B cell (primary cell): ENCODE measurements at regions not wholly inside any gene's neighbourhood (a gene's known extent, or its start where the extent isn't known, plus 50 kb on each side); places are given as distances from the start of the nearest gene placed in this dataset.
"Not testable (repeated sequence)": the region's sequence is repeated elsewhere in the genome, so short reads cannot be mapped to it uniquely, and the experiment has no call there.

Experiments used
- ATAC-seq: fragments of 200-7000 bp; cut with Tn5 transposase; one replicate; pipeline ENCODE4 v1.10.0; 2021; ENCODE audit warnings: low read depth, mild to moderate bottlenecking, moderate number of reproducible peaks, moderate library complexity
- CTCF ChIA-PET: fragments of 350-600 bp; sonication (Branson Sonifier 250); formaldehyde crosslinking; loops from one replicate; lab custom pipeline; 2021; ENCODE audit warnings: antibody characterized with exemption, inconsistent platforms; lab: Charles Lee
- POLR2A ChIA-PET: fragments of 350-600 bp; sonication (Branson Sonifier 250); formaldehyde crosslinking; loops from one replicate; lab custom pipeline; 2021; ENCODE audit warnings: antibody characterized with exemption; lab: Charles Lee
- DNase-seq: peaks from one replicate; pipeline ENCODE4 v3.0.0; 2013
- H2AFZ ChIP-seq: 2 replicates; pipeline ENCODE4 v1.6.1; 2012; ENCODE audit warnings: mild to moderate bottlenecking, low read depth, low read length; ENCODE audit not compliant: insufficient read depth, poor library complexity, severe bottlenecking
- H3K27ac ChIP-seq, 2 donors: 1 replicate in 1 of 2; 2 replicates in 1 of 2; pipeline ENCODE4 v1.5.1; 2012 to 2013; ENCODE audit warnings: low read length in 2 of 2, mild to moderate bottlenecking in 2 of 2, moderate library complexity in 1 of 2
- H3K27me3 ChIP-seq, 4 experiments: fragments of 200-600 bp in 1 of 4; sonication (generic) in 1 of 4; replicated peaks in 1 of 4; 1 replicate in 2 of 4; 2 replicates in 2 of 4; pipeline versions ENCODE4 v1.6.1 to v1.7.0; 2013 to 2016; ENCODE audit warnings: low read length in 3 of 4, mild to moderate bottlenecking in 2 of 4, mixed read lengths in 1 of 4, moderate library complexity in 1 of 4; ENCODE audit not compliant: insufficient read depth in 4 of 4, control insufficient read depth in 3 of 4; ENCODE audit errors: control extremely low read depth in 1 of 4
- H3K36me3 ChIP-seq, 2 experiments: replicated peaks in 1 of 2; 1 replicate in 1 of 2; 2 replicates in 1 of 2; pipeline versions ENCODE4 v1.6.1 to v1.7.1; 2013; ENCODE audit warnings: low read length in 1 of 2; ENCODE audit not compliant: insufficient read depth in 2 of 2, control insufficient read depth in 1 of 2; ENCODE audit errors: control extremely low read depth in 1 of 2, extremely low read depth in 1 of 2
- H3K4me1 ChIP-seq, 2 donors: fragments of 200-600 bp in 1 of 2; sonication (generic) in 1 of 2; 1 replicate in 1 of 2; 2 replicates in 1 of 2; pipeline versions ENCODE4 v1.5.1 to v1.6.1; 2013 to 2017; ENCODE audit warnings: low read length in 2 of 2; ENCODE audit not compliant: control insufficient read depth in 2 of 2, insufficient read depth in 2 of 2
- H3K4me2 ChIP-seq: replicated peaks from 2 replicates; pipeline ENCODE3; 2012; ENCODE audit warnings: mild to moderate bottlenecking, low read depth, low read length; ENCODE audit not compliant: poor library complexity, severe bottlenecking
- H3K4me3 ChIP-seq, 5 experiments: fragments of 200-600 bp in 1 of 5; sonication (generic) in 1 of 5; 1 replicate in 3 of 5; 2 replicates in 2 of 5; pipeline versions ENCODE4 v1.5.1 to v1.7.0; 2011 to 2016; ENCODE audit warnings: low read length in 4 of 5, mild to moderate bottlenecking in 4 of 5, low read depth in 2 of 5, control low read depth in 1 of 5, moderate library complexity in 1 of 5; ENCODE audit not compliant: insufficient read depth in 1 of 5; ENCODE audit errors: control extremely low read depth in 1 of 5, extremely low read depth in 1 of 5
- H3K79me2 ChIP-seq: fragments of 200-600 bp; sonication (generic); one replicate; pipeline ENCODE4 v1.6.0; 2016; ENCODE audit warnings: low read length; ENCODE audit not compliant: control insufficient read depth, insufficient read depth
- H3K9ac ChIP-seq: fragments of 200-600 bp; sonication (generic); 2 replicates; pipeline ENCODE4 v1.6.1; 2017; ENCODE audit warnings: mild to moderate bottlenecking, low read length, moderate library complexity
- H3K9me3 ChIP-seq, 3 donors: one replicate each; pipeline versions ENCODE4 v1.6.1 to v1.7.1; 2013; ENCODE audit warnings: low read length in 2 of 3; ENCODE audit not compliant: control insufficient read depth in 2 of 3, insufficient read depth in 1 of 3; ENCODE audit errors: control extremely low read depth in 1 of 3
- H4K20me1 ChIP-seq: 2 replicates; pipeline ENCODE4 v1.6.0; 2012; ENCODE audit warnings: mild to moderate bottlenecking, low read length; ENCODE audit not compliant: insufficient read depth, control insufficient read depth, poor library complexity, severe bottlenecking
- H3K27ac Mint-ChIP-seq: one replicate; pipeline ENCODE4 v1.8.0; 2021; ENCODE audit warnings: mixed read lengths
- H3K27me3 Mint-ChIP-seq: one replicate; pipeline ENCODE4 v1.8.0; 2021; ENCODE audit warnings: mixed read lengths
- H3K4me1 Mint-ChIP-seq: one replicate; pipeline ENCODE4 v1.8.0; 2021; ENCODE audit warnings: mixed read lengths
- H3K4me3 Mint-ChIP-seq: one replicate; pipeline ENCODE4 v1.8.0; 2021; ENCODE audit warnings: mixed read lengths
- H3K9me3 Mint-ChIP-seq: one replicate; pipeline ENCODE4 v1.8.0; 2022; ENCODE audit warnings: mixed read lengths; ENCODE audit not compliant: insufficient read depth
- WGBS: methylation state at CpG from one replicate; pipeline ENCODE4 v1.1.5; 2013; ENCODE audit warnings: missing lambda C conversion rate; ENCODE audit not compliant: insufficient coverage; 5-methylcytosine and 5-hydroxymethylcytosine counted together
- intact Hi-C: fragments of 100-400 bp; cut with micrococcal nuclease; formaldehyde crosslinking; loops from one replicate; pipeline ENCODE4 v1.10.0; 2022

GRCh38 chr6:27831434-27832081 lies 80.6 kb downstream of the OR2B2 start:
- peaks cover 33% of the 10 kb centered on the region in 2 donors for H3K4me1 ChIP-seq
- H3K4me3 Mint-ChIP-seq = peak overlapping the region; percentile 87
- peak overlapping the region; percentile 32 to 84 (median 62) for H3K4me3 ChIP-seq
- H4K20me1 ChIP-seq, H3K27me3 Mint-ChIP-seq, H3K36me3 ChIP-seq, H3K27me3 ChIP-seq, H3K9me3 Mint-ChIP-seq: not testable (repeated sequence)
- ChIA-PET CTCF (interaction anchor here (1.1 to 1.8 kb wide), 3 partner anchors 35 to 59 kb away, joined by 3 to 7 read pairs (median 6); a partner anchor contains a TSS), POLR2A (interaction anchor here (0.6 to 4.2 kb wide), 11 partner anchors 22 to 1787 kb away, joined by 3 to 26 read pairs (median 5); a partner anchor contains a TSS)
- peaks cover 0 to 14% (median 0%) of the 10 kb centered on the region in 3 donors for H3K9me3 ChIP-seq
- peak overlapping the region; percentile 42 for H2AFZ ChIP-seq
- DNase-seq (peak; percentile 82), ATAC-seq (peak; percentile 82)
- intact Hi-C loops = loop anchor here (10.0 kb wide), 3 partner anchors 1547 to 1707 kb away; a partner anchor contains a TSS
- WGBS = 0% methylated on average over 1 of the region's 26 CpGs
- peak overlapping the region; percentile 76 for H3K4me2 ChIP-seq
- peaks cover 36% of the 10 kb centered on the region for H3K4me1 Mint-ChIP-seq
- peaks cover 38% of the 10 kb centered on the region for H3K79me2 ChIP-seq
- peak overlapping the region; percentile 96 for H3K27ac Mint-ChIP-seq
- peak overlapping the region; percentile 48 to 89 for H3K27ac ChIP-seq
- peak overlapping the region; percentile 59 for H3K9ac ChIP-seq

GRCh38 chr6:27830600-27831433 lies 81.4 kb downstream of the OR2B2 start:
- peaks cover 33% of the 10 kb centered on the region for H3K79me2 ChIP-seq
- POLR2A ChIA-PET = interaction anchor here (0.6 to 4.2 kb wide), 11 partner anchors 16 to 1132 kb away, joined by 3 to 26 read pairs (median 5); a partner anchor contains a TSS
- H3K36me3 ChIP-seq, H3K9me3 Mint-ChIP-seq, H3K27me3 ChIP-seq, H4K20me1 ChIP-seq, H3K27me3 Mint-ChIP-seq: not testable (repeated sequence)
- H2AFZ ChIP-seq = peak overlapping the region; percentile 44
- Mint-ChIP-seq H3K4me1 (peaks cover 40% of the 10 kb centered on the region), H3K4me3 (peak overlapping the region; percentile 87), H3K27ac (peak overlapping the region; percentile 96)
- ATAC-seq (peak; percentile 78), DNase-seq (peak; percentile 87)
- peak overlapping the region; percentile 78 for H3K4me2 ChIP-seq
- H3K4me1 ChIP-seq = peaks cover 26% of the 10 kb centered on the region in 2 donors
- H3K27ac ChIP-seq = peak overlapping the region; percentile 89
- intact Hi-C loops = loop anchor here (10.0 kb wide), 3 partner anchors 1546 to 1706 kb away; a partner anchor contains a TSS
- H3K4me3 ChIP-seq = peak overlapping the region; percentile 62 to 94 (median 72)
- CTCF ChIA-PET = interaction anchor here (1.0 to 1.8 kb wide), 6 partner anchors 16 to 60 kb away, joined by 3 to 7 read pairs (median 3); a partner anchor contains a TSS
- H3K9me3 ChIP-seq = peaks cover 0 to 14% (median 0%) of the 10 kb centered on the region in 3 donors
- peak overlapping the region; percentile 71 for H3K9ac ChIP-seq
- 2% methylated on average over 23 of the region's 52 CpGs for WGBS
